ENCODE measurements at regions not wholly inside any gene's neighbourhood (a gene's known extent, or its start where the extent isn't known, plus 50 kb on each side); places are given as distances from the start of the nearest gene placed in this dataset.

DNA sequence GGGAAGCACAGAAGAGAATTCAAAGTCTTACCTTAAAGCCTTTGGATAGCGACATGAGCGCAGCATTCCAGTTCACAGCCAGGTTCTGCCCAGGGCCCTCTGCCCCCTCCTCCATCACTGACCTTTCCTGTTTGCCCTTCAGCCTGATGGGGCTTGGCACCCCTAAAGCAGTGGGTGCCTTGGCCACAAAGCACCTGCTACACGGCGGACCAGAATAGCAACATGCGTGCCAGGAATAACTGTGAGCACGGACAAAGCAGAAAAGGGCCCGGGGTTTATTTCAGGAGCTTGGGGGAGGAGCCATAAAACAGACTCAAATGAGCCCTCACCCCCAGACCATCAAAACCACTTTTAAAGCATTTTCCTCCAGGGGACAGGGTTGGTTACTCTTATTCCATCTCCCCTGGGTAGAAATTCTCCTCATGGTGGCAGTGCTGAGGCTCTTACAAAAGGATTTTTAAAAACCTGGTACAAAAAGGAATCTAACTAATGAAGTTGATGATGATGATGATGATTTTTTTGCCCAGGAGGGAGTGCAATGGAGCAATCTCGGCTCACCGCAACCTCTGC is 135.4 kb downstream of the KLF13 start:
- no peak for DNase-seq (ENCODE audit: insufficient read length, low spot score)
- TF ChIP-seq, protein P1, sequence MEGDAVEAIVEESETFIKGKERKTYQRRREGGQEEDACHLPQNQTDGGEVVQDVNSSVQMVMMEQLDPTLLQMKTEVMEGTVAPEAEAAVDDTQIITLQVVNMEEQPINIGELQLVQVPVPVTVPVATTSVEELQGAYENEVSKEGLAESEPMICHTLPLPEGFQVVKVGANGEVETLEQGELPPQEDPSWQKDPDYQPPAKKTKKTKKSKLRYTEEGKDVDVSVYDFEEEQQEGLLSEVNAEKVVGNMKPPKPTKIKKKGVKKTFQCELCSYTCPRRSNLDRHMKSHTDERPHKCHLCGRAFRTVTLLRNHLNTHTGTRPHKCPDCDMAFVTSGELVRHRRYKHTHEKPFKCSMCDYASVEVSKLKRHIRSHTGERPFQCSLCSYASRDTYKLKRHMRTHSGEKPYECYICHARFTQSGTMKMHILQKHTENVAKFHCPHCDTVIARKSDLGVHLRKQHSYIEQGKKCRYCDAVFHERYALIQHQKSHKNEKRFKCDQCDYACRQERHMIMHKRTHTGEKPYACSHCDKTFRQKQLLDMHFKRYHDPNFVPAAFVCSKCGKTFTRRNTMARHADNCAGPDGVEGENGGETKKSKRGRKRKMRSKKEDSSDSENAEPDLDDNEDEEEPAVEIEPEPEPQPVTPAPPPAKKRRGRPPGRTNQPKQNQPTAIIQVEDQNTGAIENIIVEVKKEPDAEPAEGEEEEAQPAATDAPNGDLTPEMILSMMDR (IDR thresholded peaks at IDR 0.05; ENCODE audit: insufficient read depth, missing control alignments): no peak
- no peak for FAIRE-seq

DNA sequence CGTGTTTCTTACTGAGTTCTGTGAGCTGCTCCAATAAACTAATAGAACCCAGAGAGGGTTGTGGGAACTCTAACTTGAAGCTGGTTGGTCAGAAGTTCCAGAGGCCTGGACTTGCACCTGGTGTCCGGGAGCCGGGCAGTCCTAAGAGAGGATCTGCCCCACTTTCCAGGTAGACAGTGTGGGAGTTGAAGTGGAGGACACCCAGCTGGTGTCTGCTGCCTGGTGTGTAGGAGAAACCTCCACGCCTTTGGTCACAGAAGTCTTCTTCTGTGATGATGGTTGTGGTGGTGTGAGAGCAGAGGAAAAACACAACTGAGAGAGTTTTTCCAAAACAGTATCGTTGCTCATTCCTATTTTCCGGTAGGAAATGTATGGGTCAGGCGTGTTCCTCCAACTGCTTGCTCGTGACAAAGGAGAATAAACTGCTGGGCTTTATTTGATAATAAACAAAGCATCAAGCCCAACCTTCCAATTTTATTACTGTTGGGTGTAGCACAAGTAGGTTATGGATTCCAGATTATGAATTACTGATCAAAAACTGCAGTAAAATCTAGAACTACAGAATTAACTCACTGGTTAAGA is 137.0 kb downstream of the KLF13 start:
- DNase-seq (ENCODE audit: insufficient read length, low spot score) (no peak), FAIRE-seq (no peak)
- TF ChIP-seq, protein P1 (IDR thresholded peaks at IDR 0.05; ENCODE audit: insufficient read depth, missing control alignments): no peak

DNA sequence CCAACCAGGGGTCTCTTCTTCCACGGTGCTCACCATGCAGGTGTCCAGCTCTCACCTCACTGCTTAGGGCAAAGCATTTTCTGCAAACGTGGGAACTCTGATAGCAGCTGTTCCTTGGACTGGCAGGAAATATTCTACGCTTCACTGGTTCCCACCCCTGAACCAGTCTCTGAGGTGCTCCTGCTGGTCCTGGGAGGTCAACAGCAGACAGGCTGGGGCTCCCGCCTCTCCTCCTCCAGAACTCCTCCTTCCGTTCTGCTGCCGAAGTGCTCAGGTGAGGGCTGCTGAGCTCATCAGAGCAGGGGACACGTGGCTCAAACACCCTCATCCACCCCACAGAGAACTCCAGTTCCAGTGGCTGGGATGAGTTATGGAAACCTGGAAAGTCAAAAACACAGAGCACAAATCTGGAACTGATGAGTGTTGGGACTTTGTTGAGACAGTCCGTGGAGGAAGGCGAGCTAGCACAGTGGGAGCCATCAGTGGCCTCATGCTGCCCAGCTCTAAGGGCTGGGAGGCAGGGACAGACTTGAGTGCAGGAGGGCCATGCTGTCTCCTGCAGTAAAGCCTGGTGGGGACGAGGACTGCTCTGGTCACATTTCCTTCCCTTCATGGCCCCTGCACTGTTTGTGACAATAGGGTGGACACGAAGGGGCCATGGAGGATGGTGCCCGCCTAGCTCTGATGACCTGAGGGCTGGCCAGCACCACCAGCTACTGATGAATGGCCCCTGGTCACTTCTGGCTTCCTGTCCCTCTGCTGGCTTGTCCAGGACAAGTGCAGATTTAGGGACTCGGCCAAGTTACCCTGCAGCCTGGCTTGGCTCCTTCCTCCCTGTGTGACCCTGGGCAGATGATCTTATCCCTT is 137.8 kb downstream of the KLF13 start:
- no peak for FAIRE-seq
- no peak for DNase-seq (ENCODE audit: insufficient read length, low spot score)
- TF ChIP-seq, protein P1 (IDR thresholded peaks at IDR 0.05; ENCODE audit: insufficient read depth, missing control alignments): no peak

DNA sequence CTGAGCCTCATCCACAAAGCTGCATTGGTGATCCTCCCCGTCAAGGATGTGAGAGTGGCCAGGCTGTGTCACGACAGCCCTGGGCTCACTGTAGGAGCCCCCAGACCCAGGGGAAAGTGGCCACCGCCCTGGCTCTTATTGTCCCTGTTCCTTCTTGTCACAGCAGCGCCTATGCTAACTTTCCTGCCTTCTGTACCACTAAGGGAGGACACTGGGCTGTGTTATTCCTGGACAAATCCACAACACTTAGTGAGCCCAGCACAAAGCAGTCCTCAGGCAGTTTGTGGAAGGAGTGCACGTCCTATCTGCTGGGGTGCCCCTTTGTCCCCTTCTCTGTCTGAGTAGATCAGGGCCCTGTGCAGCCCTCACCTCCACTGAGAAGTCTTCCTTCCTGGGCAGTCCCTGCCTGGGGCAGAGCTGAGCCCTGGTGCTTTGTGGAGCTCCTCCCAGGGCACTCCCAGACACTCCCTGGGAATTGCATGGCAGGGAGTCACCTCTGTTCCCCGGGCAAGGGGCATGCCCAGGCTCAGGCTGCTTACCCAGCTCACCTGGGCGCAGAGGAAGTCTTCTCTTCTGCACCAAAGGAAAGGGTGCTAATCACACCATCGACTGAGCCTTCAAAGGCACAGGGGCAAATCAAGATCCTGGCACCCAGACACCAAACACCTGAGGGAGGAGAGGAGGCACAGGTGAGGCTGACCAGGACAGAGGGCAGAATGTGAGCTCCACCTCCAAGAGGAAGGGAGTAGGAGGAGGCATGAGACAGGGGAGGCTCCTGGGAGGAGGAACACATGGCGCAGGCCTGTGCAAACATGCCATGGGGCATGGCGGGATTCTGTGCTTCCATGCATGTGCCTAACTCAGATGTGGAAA is 138.7 kb downstream of the KLF13 start:
- DNase-seq (ENCODE audit: insufficient read length, low spot score): no peak
- TF ChIP-seq, protein P1 (IDR thresholded peaks at IDR 0.05; ENCODE audit: insufficient read depth, missing control alignments): no peak
- no peak for FAIRE-seq

DNA sequence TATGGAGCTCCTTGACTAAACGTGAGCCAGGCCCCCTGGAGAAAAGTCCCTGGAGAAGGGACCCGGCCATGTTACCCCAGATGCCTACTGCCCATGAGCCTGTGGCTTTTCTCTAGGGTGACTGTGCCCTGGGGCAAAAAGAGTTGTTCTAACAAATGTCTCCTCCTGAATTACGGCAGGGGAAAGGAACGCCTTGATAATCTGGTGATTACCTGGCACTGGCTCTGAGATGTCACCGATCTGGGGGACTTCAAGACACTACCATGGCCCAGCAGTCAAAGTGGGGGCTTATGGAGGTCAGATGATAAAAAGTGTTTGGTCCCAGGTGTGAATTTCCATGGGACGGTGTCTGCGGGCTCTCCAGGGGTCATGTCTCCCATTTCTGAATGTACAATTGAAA is 140.7 kb downstream of the KLF13 start:
- TF ChIP-seq, protein P1 (IDR thresholded peaks at IDR 0.05; ENCODE audit: insufficient read depth, missing control alignments): no peak
- DNase-seq (ENCODE audit: insufficient read length, low spot score) (no peak), FAIRE-seq (no peak)

DNA sequence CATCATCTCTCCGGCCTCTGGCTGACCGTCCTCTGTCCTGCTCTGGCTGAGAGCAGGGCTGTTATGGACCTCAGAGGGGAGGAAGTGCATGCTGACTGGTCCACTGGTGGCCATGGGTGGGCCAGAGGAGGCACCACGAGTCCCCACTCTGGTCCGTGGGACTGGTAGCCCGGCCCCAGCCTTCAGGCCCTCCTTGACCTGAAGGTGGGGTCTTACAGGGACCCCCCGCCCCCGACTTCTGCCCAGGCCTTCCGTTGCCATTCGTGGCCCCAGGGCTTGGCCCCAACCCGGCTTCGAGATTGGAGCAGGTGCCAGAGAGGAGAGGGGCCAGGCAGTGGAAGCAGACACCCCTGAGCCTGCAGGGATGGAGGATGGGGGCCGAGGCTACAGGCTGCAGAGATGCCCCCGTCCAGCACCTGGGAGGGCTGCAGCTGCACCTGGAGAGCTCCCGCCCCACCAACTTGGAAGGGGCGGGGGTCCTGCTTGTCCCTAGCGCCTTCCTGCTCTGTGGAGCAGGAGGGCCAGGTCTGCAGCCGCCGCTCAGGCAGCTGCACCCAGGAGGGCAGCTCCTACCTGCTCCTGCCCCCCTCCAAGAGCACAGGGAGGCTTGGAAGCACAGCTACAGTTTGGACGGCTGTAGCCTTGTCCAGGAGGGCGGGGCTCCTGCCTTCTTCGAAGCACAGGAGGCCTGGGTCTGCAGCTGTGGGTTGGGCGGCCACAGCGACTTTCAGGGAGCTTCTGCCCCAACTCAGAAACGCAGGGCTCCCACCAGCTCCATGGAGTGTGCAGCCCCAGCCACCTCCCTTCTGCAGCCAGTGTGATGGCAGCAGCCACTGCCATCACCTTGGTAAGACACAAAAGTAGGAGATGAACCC is 142.5 kb downstream of the KLF13 start:
- no peak for FAIRE-seq
- TF ChIP-seq, protein P1 (IDR thresholded peaks at IDR 0.05; ENCODE audit: insufficient read depth, missing control alignments): no peak

More for the DNA sequence above, 142.5 kb downstream of the KLF13 start:
- no peak for DNase-seq (ENCODE audit: insufficient read length, low spot score)
